Ishikawa (cell line): ENCODE measurements at regions not wholly inside any gene's neighbourhood (a gene's known extent, or its start where the extent isn't known, plus 50 kb on each side); places are given as distances from the start of the nearest gene placed in this dataset.

Experiments used
- EP300 ChIP-seq: IDR thresholded peaks from 2 replicates; pipeline ENCODE4 v1.6.1; 2012; ENCODE audit warnings: borderline replicate concordance
- TF ChIP-seq, protein P1 (sequence below): IDR thresholded peaks from 2 replicates; pipeline ENCODE4 v1.6.1; 2012

- no peak for TF ChIP-seq EP300
- TF ChIP-seq, protein P1, sequence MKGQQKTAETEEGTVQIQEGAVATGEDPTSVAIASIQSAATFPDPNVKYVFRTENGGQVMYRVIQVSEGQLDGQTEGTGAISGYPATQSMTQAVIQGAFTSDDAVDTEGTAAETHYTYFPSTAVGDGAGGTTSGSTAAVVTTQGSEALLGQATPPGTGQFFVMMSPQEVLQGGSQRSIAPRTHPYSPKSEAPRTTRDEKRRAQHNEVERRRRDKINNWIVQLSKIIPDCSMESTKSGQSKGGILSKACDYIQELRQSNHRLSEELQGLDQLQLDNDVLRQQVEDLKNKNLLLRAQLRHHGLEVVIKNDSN, result no peak
These were observed 273.6 kb downstream of the ASXL3 start for GRCh38 chr18:33851546-33852078.
